Panc1 (cell line): ENCODE measurements at regions not wholly inside any gene's neighbourhood (a gene's known extent, or its start where the extent isn't known, plus 50 kb on each side); places are given as distances from the start of the nearest gene placed in this dataset.

Source experiments
- ATAC-seq: fragments of 200-7000 bp; cut with Tn5 transposase; 2 replicates; pipeline ENCODE4 v1.9.1; 2020; ENCODE audit warnings: mild to moderate bottlenecking, moderate library complexity
- BruUV-seq: library from RNA; stranded (reverse); fragments of 400-500 nt; replicated peaks from 2 replicates; lab custom pipeline; 2021; lab: Mats Ljungman, UMichigan
- CTCF ChIA-PET: fragments of 300-600 bp; sonication (Branson Sonifier 250); formaldehyde crosslinking; loops from one replicate; lab custom pipeline; 2022; ENCODE audit warnings: antibody characterized with exemption; lab: Charles Lee
- POLR2A ChIA-PET: fragments of 300-600 bp; sonication (Branson Sonifier 250); formaldehyde crosslinking; loops from one replicate; lab custom pipeline; 2022; ENCODE audit warnings: antibody characterized with exemption; lab: Charles Lee
- DNase-seq: peaks from one replicate; pipeline ENCODE4 v3.0.0-alpha.2; 2010; ENCODE audit warnings: low read depth, low spot score
- H3K27ac ChIP-seq: 2 replicates; pipeline ENCODE4 v1.5.1; 2011; ENCODE audit warnings: mild to moderate bottlenecking, low read length, inconsistent platforms
- H3K27me3 ChIP-seq: fragments of 200-500 bp; sonication (Bioruptor generic); 2 replicates; pipeline ENCODE4 v1.6.0; 2014; ENCODE audit warnings: low read length, inconsistent platforms; ENCODE audit not compliant: control insufficient read depth, insufficient read depth
- H3K36me3 ChIP-seq: fragments of 200-500 bp; sonication (Bioruptor generic); 2 replicates; pipeline ENCODE4 v1.5.1; 2014; ENCODE audit warnings: inconsistent platforms, mild to moderate bottlenecking, low read length, moderate library complexity; ENCODE audit not compliant: control insufficient read depth, insufficient read depth
- H3K4me1 ChIP-seq: 2 replicates; pipeline ENCODE4 v1.5.1; 2011; ENCODE audit warnings: inconsistent platforms, mild to moderate bottlenecking, low read length, moderate library complexity; ENCODE audit not compliant: control insufficient read depth, insufficient read depth
- H3K4me3 ChIP-seq, 2 experiments: 2 replicates each; pipeline ENCODE4 v1.5.1; 2011 to 2012; ENCODE audit warnings: low read depth in 2 of 2, low read length in 2 of 2, mild to moderate bottlenecking in 2 of 2, inconsistent platforms in 1 of 2, moderate library complexity in 1 of 2
- H3K9me3 ChIP-seq: fragments of 200-500 bp; sonication (Bioruptor generic); 2 replicates; pipeline ENCODE4 v1.5.1; 2014; ENCODE audit warnings: low read depth, mild to moderate bottlenecking, inconsistent platforms, low read length, moderate library complexity; ENCODE audit not compliant: control insufficient read depth, insufficient read depth
- POLR2AphosphoS5 ChIP-seq: IDR thresholded peaks from 2 replicates; pipeline ENCODE4 v1.6.1; 2012; ENCODE audit warnings: mild to moderate bottlenecking, low read depth, low read length, moderate library complexity
- REST ChIP-seq, 2 experiments: IDR thresholded peaks; 2 replicates each; pipeline ENCODE4 v1.6.1; 2011 to 2012; ENCODE audit warnings: low read depth in 2 of 2, control low read depth in 1 of 2, low read length in 1 of 2, mild to moderate bottlenecking in 1 of 2, moderate library complexity in 1 of 2; ENCODE audit not compliant: insufficient read depth in 1 of 2
- SIN3A ChIP-seq: IDR thresholded peaks from 2 replicates; pipeline ENCODE4 v1.6.1; 2012; ENCODE audit warnings: low read depth, mild to moderate bottlenecking, low read length, moderate library complexity, borderline replicate concordance; ENCODE audit not compliant: insufficient read depth
- TCF7L2 ChIP-seq: IDR thresholded peaks from 2 replicates; pipeline ENCODE4 v1.6.1; 2011; ENCODE audit warnings: mild to moderate bottlenecking, low read depth, low read length, inconsistent platforms
- in situ Hi-C: cut with HindIII; loops from 2 replicates; pipeline ENCODE4 v1.10.0; 2016; ENCODE audit warnings: low sequenced_read_pairs, low pct_unique_long_range_greater_than_20kb
- intact Hi-C: fragments of 100-400 bp; cut with micrococcal nuclease; formaldehyde crosslinking; loops from one replicate; pipeline ENCODE4 v1.10.0; 2022; ENCODE audit not compliant: unreplicated experiment
- TF ChIP-seq, protein P1 (sequence below): fragments of 450-650 bp; IDR thresholded peaks from 2 replicates; pipeline ENCODE4 v1.5.1; 2017; ENCODE audit warnings: mild to moderate bottlenecking

DNA sequence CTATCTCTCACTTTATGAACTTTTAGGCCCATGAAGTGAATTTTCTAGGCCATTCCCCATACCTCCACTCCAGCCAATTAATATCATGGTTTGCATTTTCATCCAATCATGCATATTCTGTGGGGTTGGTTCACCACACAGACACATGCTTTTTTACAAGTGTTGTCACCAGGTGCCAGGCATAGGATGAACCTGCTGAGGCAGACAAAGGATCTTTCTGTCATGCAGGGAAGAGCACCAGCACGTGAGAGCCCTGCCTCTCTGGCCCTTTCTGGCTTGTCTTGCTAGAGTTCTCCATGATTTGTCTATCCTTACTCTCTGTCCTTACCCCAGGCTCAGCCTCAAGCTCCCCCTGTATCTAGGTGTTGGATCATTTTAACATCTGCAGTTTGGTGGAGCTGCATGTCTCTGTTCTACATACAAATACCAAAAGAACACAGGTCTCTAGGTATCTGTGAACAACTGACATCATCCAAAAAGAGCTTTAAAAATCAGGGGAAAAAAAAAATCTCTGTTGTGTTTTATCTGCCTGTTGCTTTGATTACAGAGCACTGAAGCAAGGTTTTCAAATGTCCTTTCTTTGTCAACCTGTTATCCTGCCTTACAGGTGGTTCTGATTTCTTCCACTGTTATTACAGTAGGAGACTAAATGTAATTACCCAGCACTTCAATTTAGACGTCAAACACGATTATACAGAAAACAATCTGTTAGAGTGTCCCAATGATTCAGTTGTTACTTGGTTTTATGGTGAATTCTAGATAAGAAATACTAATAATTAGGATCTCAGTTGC, 58.4 kb upstream of the GRAMD1B start:
- no peak overlapping the region for H3K27ac ChIP-seq
- DNase-seq (no peak), ATAC-seq (no peak)
- no TSS peak for BruUV-seq
- no peak overlapping the region for H3K4me3 ChIP-seq
- H3K36me3 ChIP-seq = no peaks in the 10 kb centered on the region
- no peaks in the 10 kb centered on the region for H3K4me1 ChIP-seq
- intact Hi-C loops (no loop called here), in situ Hi-C loops (no loop called here)
- peaks cover 17% of the 10 kb centered on the region for H3K27me3 ChIP-seq
- ChIA-PET POLR2A (no interaction called here), CTCF (no interaction called here)
- TF ChIP-seq REST (IDR thresholded peaks at IDR 0.05; ENCODE audit: insufficient read depth in 1 of 2, low read depth in 2 of 2, low read length in 1 of 2) (no peak), SIN3A (no peak), POLR2AphosphoS5 (no peak), TCF7L2 (no peak)
- TF ChIP-seq, protein P1, sequence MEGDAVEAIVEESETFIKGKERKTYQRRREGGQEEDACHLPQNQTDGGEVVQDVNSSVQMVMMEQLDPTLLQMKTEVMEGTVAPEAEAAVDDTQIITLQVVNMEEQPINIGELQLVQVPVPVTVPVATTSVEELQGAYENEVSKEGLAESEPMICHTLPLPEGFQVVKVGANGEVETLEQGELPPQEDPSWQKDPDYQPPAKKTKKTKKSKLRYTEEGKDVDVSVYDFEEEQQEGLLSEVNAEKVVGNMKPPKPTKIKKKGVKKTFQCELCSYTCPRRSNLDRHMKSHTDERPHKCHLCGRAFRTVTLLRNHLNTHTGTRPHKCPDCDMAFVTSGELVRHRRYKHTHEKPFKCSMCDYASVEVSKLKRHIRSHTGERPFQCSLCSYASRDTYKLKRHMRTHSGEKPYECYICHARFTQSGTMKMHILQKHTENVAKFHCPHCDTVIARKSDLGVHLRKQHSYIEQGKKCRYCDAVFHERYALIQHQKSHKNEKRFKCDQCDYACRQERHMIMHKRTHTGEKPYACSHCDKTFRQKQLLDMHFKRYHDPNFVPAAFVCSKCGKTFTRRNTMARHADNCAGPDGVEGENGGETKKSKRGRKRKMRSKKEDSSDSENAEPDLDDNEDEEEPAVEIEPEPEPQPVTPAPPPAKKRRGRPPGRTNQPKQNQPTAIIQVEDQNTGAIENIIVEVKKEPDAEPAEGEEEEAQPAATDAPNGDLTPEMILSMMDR = no peak
- H3K9me3 ChIP-seq = no peaks in the 10 kb centered on the region

DNA sequence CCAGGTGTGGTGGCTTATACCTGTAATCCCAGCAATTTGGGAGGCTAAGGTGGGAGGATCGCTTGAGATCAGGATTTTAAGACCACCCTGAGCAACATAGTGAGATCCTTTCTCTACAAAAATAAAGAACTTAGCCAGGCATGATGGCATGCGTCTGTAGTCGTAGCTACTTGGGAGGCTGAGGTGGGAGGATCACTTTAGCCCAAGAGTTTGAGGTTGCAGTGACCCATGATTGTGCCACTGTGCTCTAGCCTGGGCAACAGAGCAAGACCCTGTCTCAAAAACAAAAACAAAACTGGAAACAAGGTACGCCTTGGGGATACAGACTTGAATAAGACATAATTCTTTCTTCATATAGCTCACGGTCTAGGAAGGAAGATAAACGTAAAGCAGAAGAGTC, 63.1 kb upstream of the GRAMD1B start:
- no TSS peak for BruUV-seq
- DNase-seq = no peak
- Histone ChIP-seq H3K4me3 (no peak overlapping the region), H3K9me3 (no peaks in the 10 kb centered on the region), H3K4me1 (no peaks in the 10 kb centered on the region), H3K27me3 (peaks cover 27% of the 10 kb centered on the region), H3K27ac (no peak overlapping the region), H3K36me3 (no peaks in the 10 kb centered on the region)
- ATAC-seq = no peak
- no peak for TF ChIP-seq REST (IDR thresholded peaks at IDR 0.05; ENCODE audit: insufficient read depth in 1 of 2, low read depth in 2 of 2, low read length in 1 of 2)
- no peak for TF ChIP-seq TCF7L2
- no peak for TF ChIP-seq SIN3A
- TF ChIP-seq, protein P1 = no peak
- TF ChIP-seq POLR2AphosphoS5 = no peak
- ChIA-PET CTCF (no interaction called here), POLR2A (no interaction called here)
- intact Hi-C loops = no loop called here
- in situ Hi-C loops = no loop called here
